ENCODE measurements at regions not wholly inside any gene's neighbourhood (a gene's known extent, or its start where the extent isn't known, plus 50 kb on each side); places are given as distances from the start of the nearest gene placed in this dataset.
"Not testable (repeated sequence)": the region's sequence is repeated elsewhere in the genome, so short reads cannot be mapped to it uniquely, and the experiment has no call there.

GRCh38 chr16:59634004-59634579, 900.0 kb upstream of the GOT2 start:
- intact Hi-C loops (cut with DNase I; ENCODE audit: low total_unique reads) = no loop called here
- WGBS, 5 donors = 62 to 74% (median 65%) methylated on average over 4 of the region's 4 CpGs
- H3K36me3 ChIP-seq = no peaks in the 10 kb centered on the region
- H3K4me1 ChIP-seq = no peaks in the 10 kb centered on the region
- DNase-seq = no peak
- peaks cover 0 to 18% (median 0%) of the 10 kb centered on the region in 8 donors for H3K9me3 ChIP-seq
- no peak overlapping the region for H3K27ac ChIP-seq
- no peak for TF ChIP-seq CTCF (IDR thresholded peaks at IDR 0.05 in 8 of 11, conservative IDR thresholded peaks at IDR 0.05 in 3 of 11)
- no peak for TF ChIP-seq POLR2A (IDR thresholded peaks at IDR 0.05)
- no peak for TF ChIP-seq POLR2AphosphoS5 (IDR thresholded peaks at IDR 0.05)
- H3K27me3 ChIP-seq (replicated peaks in 1 of 7) = no peaks in the 10 kb centered on the region
- H3K4me3 ChIP-seq = no peak overlapping the region

- H3K27ac ChIP-seq = no peak overlapping the region
- intact Hi-C loops (cut with DNase I; ENCODE audit: low total_unique reads) = no loop called here
Observed at GRCh38 chr16:59632276-59632855, 898.2 kb upstream of the GOT2 start.

GRCh38 chr16:59624381-59624780, 890.3 kb upstream of the GOT2 start:
- H3K27me3 ChIP-seq (replicated peaks in 1 of 7); H3K4me3 ChIP-seq; H3K36me3 ChIP-seq; intact Hi-C loops (cut with DNase I; ENCODE audit: low total_unique reads); H3K27ac ChIP-seq; H3K9me3 ChIP-seq; H3K4me1 ChIP-seq; DNase-seq: not testable (repeated sequence)
- WGBS, 5 donors = 57 to 80% (median 67%) methylated on average over 2 of the region's 2 CpGs

More at GRCh38 chr16:59632276-59632855, 898.2 kb upstream of the GOT2 start:
- H3K4me3 ChIP-seq = no peak overlapping the region
- H3K4me1 ChIP-seq = no peaks in the 10 kb centered on the region
- DNase-seq = no peak
- no peaks in the 10 kb centered on the region for H3K27me3 ChIP-seq (replicated peaks in 1 of 7)
- TF ChIP-seq POLR2A (IDR thresholded peaks at IDR 0.05) (no peak), POLR2AphosphoS5 (IDR thresholded peaks at IDR 0.05) (no peak), CTCF (IDR thresholded peaks at IDR 0.05 in 8 of 11, conservative IDR thresholded peaks at IDR 0.05 in 3 of 11) (no peak)
- H3K9me3 ChIP-seq = peaks cover 0 to 18% (median 0%) of the 10 kb centered on the region in 8 donors
- no peaks in the 10 kb centered on the region for H3K36me3 ChIP-seq
- 46 to 74% (median 57%) methylated on average over 3 of the region's 3 CpGs for WGBS, 5 donors

GRCh38 chr16:59614466-59615240, 880.5 kb upstream of the GOT2 start:
- WGBS, 5 donors = 84 to 98% (median 91%) methylated on average over 2 of the region's 2 CpGs
- TF ChIP-seq POLR2A (IDR thresholded peaks at IDR 0.05) = no peak
- no peak for TF ChIP-seq POLR2AphosphoS5 (IDR thresholded peaks at IDR 0.05)
- no peak for TF ChIP-seq CTCF (IDR thresholded peaks at IDR 0.05 in 8 of 11, conservative IDR thresholded peaks at IDR 0.05 in 3 of 11)
- Histone ChIP-seq H3K9me3 (no peaks in the 10 kb centered on the region), H3K4me1 (no peaks in the 10 kb centered on the region), H3K27me3 (replicated peaks in 1 of 7) (no peaks in the 10 kb centered on the region), H3K36me3 (no peaks in the 10 kb centered on the region), H3K4me3 (no peak overlapping the region), H3K27ac (no peak overlapping the region)
- intact Hi-C loops (cut with DNase I; ENCODE audit: low total_unique reads) = no loop called here
- DNase-seq = no peak

GRCh38 chr16:59612910-59613620, 878.9 kb upstream of the GOT2 start:
- H3K27ac ChIP-seq; intact Hi-C loops (cut with DNase I; ENCODE audit: low total_unique reads); DNase-seq; H3K4me1 ChIP-seq; H3K36me3 ChIP-seq; H3K4me3 ChIP-seq; H3K27me3 ChIP-seq (replicated peaks in 1 of 7); H3K9me3 ChIP-seq: not testable (repeated sequence)
- WGBS, 5 donors = 59 to 65% (median 61%) methylated on average over 8 of the region's 8 CpGs
